Lower leg skin (tissue), 3 donors: ENCODE measurements at regions not wholly inside any gene's neighbourhood (a gene's known extent, or its start where the extent isn't known, plus 50 kb on each side); places are given as distances from the start of the nearest gene placed in this dataset.

Experiments
- CTCF ChIP-seq, 3 donors: fragments of 450-650 bp; IDR thresholded peaks; one replicate each; pipeline ENCODE4 v1.5.1; 2016; ENCODE audit warnings: antibody characterized with exemption in 3 of 3, mild to moderate bottlenecking in 3 of 3, moderate library complexity in 2 of 3
- POLR2A ChIP-seq, 2 donors: fragments of 450-650 bp; IDR thresholded peaks; one replicate each; pipeline ENCODE4 v1.6.1; 2016 to 2017; ENCODE audit warnings: antibody characterized with exemption in 2 of 2, mild to moderate bottlenecking in 1 of 2, moderate library complexity in 1 of 2

- no peak for TF ChIP-seq CTCF (IDR thresholded peaks at IDR 0.05)
- TF ChIP-seq POLR2A (IDR thresholded peaks at IDR 0.05) = no peak
Observed at GRCh38 chr16:73553941-73554660, 506.2 kb upstream of the ZFHX3 start.
